Trophoblast cell (in vitro differentiated cells and primary cell): ENCODE measurements at regions not wholly inside any gene's neighbourhood (a gene's known extent, or its start where the extent isn't known, plus 50 kb on each side); places are given as distances from the start of the nearest gene placed in this dataset.

ENCODE experiments used
- DNase-seq, 2 donors: peaks; one replicate each; pipeline ENCODE4 v3.0.0-alpha.2; 2016
- H2AFZ ChIP-seq: 2 replicates; pipeline ENCODE4 v1.6.1; 2013; ENCODE audit warnings: low read length, moderate library complexity, mild to moderate bottlenecking; ENCODE audit not compliant: insufficient read depth, poor library complexity
- H2AK5ac ChIP-seq: 2 replicates; pipeline ENCODE4 v1.6.1; 2013; ENCODE audit warnings: mild to moderate bottlenecking, low read length
- H2BK120ac ChIP-seq: 2 replicates; pipeline ENCODE4 v1.6.1; 2013; ENCODE audit warnings: low read length, mild to moderate bottlenecking, moderate library complexity; ENCODE audit not compliant: insufficient read depth, poor library complexity
- H2BK12ac ChIP-seq: 2 replicates; pipeline ENCODE4 v1.6.1; 2013; ENCODE audit warnings: mild to moderate bottlenecking, low read length, moderate library complexity
- H2BK5ac ChIP-seq: 2 replicates; pipeline ENCODE4 v1.6.1; 2013; ENCODE audit warnings: low read length, low read depth, moderate library complexity, mild to moderate bottlenecking; ENCODE audit not compliant: poor library complexity
- H3K14ac ChIP-seq: 2 replicates; pipeline ENCODE4 v1.6.1; 2013; ENCODE audit warnings: mild to moderate bottlenecking, low read length
- H3K18ac ChIP-seq: 2 replicates; pipeline ENCODE4 v1.6.1; 2013; ENCODE audit warnings: mild to moderate bottlenecking, low read length
- H3K23ac ChIP-seq: 2 replicates; pipeline ENCODE4 v1.6.1; 2013; ENCODE audit warnings: low read length
- H3K27ac ChIP-seq: 2 replicates; pipeline ENCODE4 v1.5.1; 2013; ENCODE audit warnings: low read depth, mild to moderate bottlenecking, inconsistent platforms, low read length, moderate library complexity
- H3K27me3 ChIP-seq: 2 replicates; pipeline ENCODE4 v1.6.1; 2013; ENCODE audit warnings: inconsistent platforms, mild to moderate bottlenecking, low read length, moderate library complexity; ENCODE audit not compliant: insufficient read depth
- H3K36me3 ChIP-seq, 2 experiments: 1 replicate in 1 of 2; 2 replicates in 1 of 2; pipeline ENCODE4 v1.6.1; 2013; ENCODE audit warnings: low read length in 2 of 2, mild to moderate bottlenecking in 2 of 2, moderate library complexity in 1 of 2; ENCODE audit not compliant: insufficient read depth in 2 of 2, control insufficient read depth in 1 of 2
- H3K4ac ChIP-seq: 2 replicates; pipeline ENCODE4 v1.6.1; 2013; ENCODE audit warnings: low read depth, mild to moderate bottlenecking, low read length, moderate library complexity
- H3K4me1 ChIP-seq, 2 experiments: 1 replicate in 1 of 2; 2 replicates in 1 of 2; pipeline ENCODE4 v1.6.1; 2013; ENCODE audit warnings: low read length in 2 of 2, mild to moderate bottlenecking in 2 of 2, moderate library complexity in 1 of 2; ENCODE audit not compliant: insufficient read depth in 2 of 2, control insufficient read depth in 1 of 2
- H3K4me2 ChIP-seq: 2 replicates; pipeline ENCODE4 v1.6.1; 2013; ENCODE audit warnings: inconsistent platforms, mild to moderate bottlenecking, low read length, moderate library complexity
- H3K4me3 ChIP-seq: 2 replicates; pipeline ENCODE4 v1.5.1; 2013; ENCODE audit warnings: mild to moderate bottlenecking, low read depth, low read length, inconsistent platforms
- H3K79me1 ChIP-seq: one replicate; pipeline ENCODE4 v1.6.1; 2013; ENCODE audit warnings: low read length
- H3K79me2 ChIP-seq: 2 replicates; pipeline ENCODE4 v1.6.1; 2013; ENCODE audit warnings: low read length, mild to moderate bottlenecking; ENCODE audit not compliant: control insufficient read depth, insufficient read depth, poor library complexity
- H3K9ac ChIP-seq: 2 replicates; pipeline ENCODE4 v1.6.1; 2013; ENCODE audit warnings: mild to moderate bottlenecking, low read length
- H3K9me3 ChIP-seq: 2 replicates; pipeline ENCODE4 v1.6.1; 2013; ENCODE audit warnings: low read depth, mild to moderate bottlenecking, control low read depth, inconsistent platforms, low read length; ENCODE audit not compliant: insufficient read depth
- H4K12ac ChIP-seq: 2 replicates; pipeline ENCODE4 v1.6.1; 2013; ENCODE audit warnings: low read depth, mild to moderate bottlenecking, low read length, moderate library complexity
- H4K8ac ChIP-seq: 2 replicates; pipeline ENCODE4 v1.6.1; 2013; ENCODE audit warnings: low read depth, mild to moderate bottlenecking, low read length, moderate library complexity
- H4K91ac ChIP-seq: one replicate; pipeline ENCODE4 v1.6.1; 2013; ENCODE audit warnings: low read depth, mild to moderate bottlenecking, low read length, moderate library complexity
- WGBS: extraction: QIAGEN DNeasy Blood & Tissue Kit; methylation state at CpG from one replicate; pipeline ENCODE4 v1.1.7; 2013; ENCODE audit warnings: missing lambda C conversion rate; ENCODE audit not compliant: insufficient read length, insufficient coverage; ENCODE audit errors: extremely low coverage; 5-methylcytosine and 5-hydroxymethylcytosine counted together

DNA sequence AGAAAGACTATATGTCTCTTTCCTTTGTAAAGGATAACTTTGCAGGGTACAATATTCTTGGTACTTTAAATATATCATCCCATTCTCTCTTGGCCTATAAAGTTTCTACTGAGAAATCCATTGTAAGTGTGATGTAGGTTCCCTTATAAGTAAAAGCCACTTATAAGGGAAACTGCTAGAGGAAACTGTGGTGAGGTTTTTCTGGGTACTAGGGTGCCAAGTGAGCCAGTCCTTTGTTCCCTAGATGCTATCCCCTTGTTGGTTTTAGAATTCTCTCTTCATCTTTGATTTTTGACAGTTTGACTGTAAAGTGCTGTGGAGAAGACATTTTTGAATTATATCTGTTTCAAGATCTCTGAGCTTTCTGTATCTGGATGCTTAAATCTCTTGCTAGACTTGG lies 108.9 kb upstream of the NEK7 start:
- H3K4me3 ChIP-seq = no peak overlapping the region
- H3K27ac ChIP-seq = no peak overlapping the region
- no peak overlapping the region for H4K12ac ChIP-seq
- no peak overlapping the region for H3K23ac ChIP-seq
- no peak overlapping the region for H4K91ac ChIP-seq
- no peaks in the 10 kb centered on the region for H3K4me1 ChIP-seq
- H3K4ac ChIP-seq = no peak overlapping the region
- no peak overlapping the region for H3K14ac ChIP-seq
- no peak overlapping the region for H4K8ac ChIP-seq
- DNase-seq = no peak
- H3K27me3 ChIP-seq = no peaks in the 10 kb centered on the region
- H3K36me3 ChIP-seq = no peaks in the 10 kb centered on the region
- H2BK12ac ChIP-seq = no peak overlapping the region
- H2AK5ac ChIP-seq = no peak overlapping the region
- H3K18ac ChIP-seq = no peak overlapping the region
- no peak overlapping the region for H3K9ac ChIP-seq
- no peak overlapping the region for H2AFZ ChIP-seq
- no peaks in the 10 kb centered on the region for H3K79me2 ChIP-seq
- no peaks in the 10 kb centered on the region for H3K9me3 ChIP-seq
- H2BK5ac ChIP-seq = no peak overlapping the region
- no peak overlapping the region for H2BK120ac ChIP-seq
- H3K4me2 ChIP-seq = no peak overlapping the region
- H3K79me1 ChIP-seq = no peaks in the 10 kb centered on the region

DNA sequence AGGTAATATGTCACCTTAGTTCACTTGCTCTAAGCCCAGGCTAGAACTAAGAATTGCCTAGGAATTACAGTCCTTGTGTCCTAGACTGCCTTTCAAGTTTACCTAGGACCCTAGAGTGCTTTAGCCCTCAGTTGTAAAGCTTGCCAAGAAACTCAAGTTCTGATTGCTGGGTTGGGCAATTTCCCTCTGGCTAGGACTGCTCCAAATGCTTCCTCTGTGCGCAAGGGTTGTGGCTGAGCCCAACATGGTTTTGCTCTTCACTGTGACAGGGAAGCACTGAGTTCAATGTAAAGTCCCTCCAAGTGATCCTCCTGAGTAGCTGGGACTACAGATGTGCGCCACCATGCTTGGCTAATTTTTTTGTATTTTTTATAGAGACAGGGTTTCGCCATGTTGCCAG lies 102.3 kb upstream of the NEK7 start:
- Histone ChIP-seq H3K18ac (no peak overlapping the region), H3K36me3 (no peaks in the 10 kb centered on the region), H3K27me3 (no peaks in the 10 kb centered on the region), H2AK5ac (no peak overlapping the region), H2BK12ac (no peak overlapping the region), H2BK120ac (no peak overlapping the region), H3K4me2 (no peak overlapping the region), H3K9me3 (no peaks in the 10 kb centered on the region), H3K9ac (no peak overlapping the region), H2BK5ac (no peak overlapping the region), H3K14ac (no peak overlapping the region), H4K12ac (no peak overlapping the region), H3K4me1 (no peaks in the 10 kb centered on the region), H3K4me3 (no peak overlapping the region), H3K27ac (no peak overlapping the region), H4K91ac (no peak overlapping the region), H3K4ac (no peak overlapping the region), H2AFZ (no peak overlapping the region), H3K79me1 (no peaks in the 10 kb centered on the region), H3K23ac (no peak overlapping the region), H4K8ac (no peak overlapping the region), H3K79me2 (no peaks in the 10 kb centered on the region)
- no peak for DNase-seq
- no CpG with 5 or more reads among the region's 3 CpGs for WGBS

DNA sequence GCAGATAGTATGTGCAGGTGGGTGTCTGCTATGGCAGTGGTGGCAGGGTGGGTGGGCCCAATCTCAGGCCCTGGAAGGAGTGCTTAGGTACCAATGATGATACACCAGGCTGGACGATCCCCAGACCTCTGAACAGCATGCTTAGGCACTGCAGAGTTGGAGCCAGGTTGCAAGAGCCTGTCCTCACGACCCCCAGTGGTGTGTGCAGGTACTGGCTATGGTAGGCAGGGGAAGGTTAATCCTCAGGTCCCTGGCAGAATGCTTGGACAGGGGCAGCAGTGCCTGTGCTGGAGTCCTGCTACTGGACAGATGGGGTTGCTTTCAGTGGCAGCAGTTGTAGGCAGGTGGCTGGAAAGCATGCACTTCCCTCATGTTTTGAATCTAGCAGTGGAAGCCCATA lies 100.5 kb upstream of the NEK7 start:
- Histone ChIP-seq H3K4ac (no peak overlapping the region), H3K9ac (no peak overlapping the region), H2BK5ac (no peak overlapping the region), H4K91ac (no peak overlapping the region), H3K79me1 (no peaks in the 10 kb centered on the region), H3K9me3 (no peaks in the 10 kb centered on the region), H3K4me3 (no peak overlapping the region), H3K4me1 (no peaks in the 10 kb centered on the region), H3K79me2 (no peaks in the 10 kb centered on the region), H2BK12ac (no peak overlapping the region), H3K14ac (no peak overlapping the region), H2AK5ac (no peak overlapping the region), H3K18ac (no peak overlapping the region), H3K27ac (no peak overlapping the region), H3K27me3 (no peaks in the 10 kb centered on the region), H2AFZ (no peak overlapping the region), H3K36me3 (no peaks in the 10 kb centered on the region), H3K23ac (no peak overlapping the region), H2BK120ac (no peak overlapping the region), H4K12ac (no peak overlapping the region), H3K4me2 (no peak overlapping the region), H4K8ac (no peak overlapping the region)
- DNase-seq = peak in 1 of 2 donors; percentile 10
- WGBS = no CpG with 5 or more reads among the region's 2 CpGs

DNA sequence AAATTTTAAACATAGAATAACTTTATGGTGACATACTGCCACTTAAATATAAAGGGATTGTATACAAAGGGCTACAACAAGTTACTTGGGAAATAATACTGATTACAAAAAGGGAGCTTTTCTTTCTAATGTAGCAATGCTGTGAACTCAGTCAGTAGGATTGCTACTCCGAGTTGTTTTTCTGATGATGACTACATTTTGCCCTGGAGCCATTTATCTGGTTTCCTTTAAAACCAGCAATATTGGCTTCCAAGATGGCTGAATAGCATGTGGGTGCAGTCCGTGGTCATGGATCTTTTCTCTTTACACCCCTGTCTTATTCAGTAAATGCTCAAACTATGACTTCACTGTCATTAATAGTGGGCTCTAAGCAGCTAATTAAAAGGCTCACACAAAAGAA lies 92.6 kb upstream of the NEK7 start:
- Histone ChIP-seq H3K9me3 (no peaks in the 10 kb centered on the region), H3K36me3 (no peaks in the 10 kb centered on the region), H2AFZ (no peak overlapping the region), H4K12ac (no peak overlapping the region), H3K4me1 (peaks cover 0 to 2% of the 10 kb centered on the region in 2 experiments), H2BK12ac (no peak overlapping the region), H4K8ac (no peak overlapping the region), H3K14ac (no peak overlapping the region), H3K27me3 (no peaks in the 10 kb centered on the region), H3K4ac (no peak overlapping the region), H3K4me2 (no peak overlapping the region), H3K27ac (no peak overlapping the region), H2BK5ac (no peak overlapping the region), H2AK5ac (no peak overlapping the region), H3K4me3 (no peak overlapping the region), H3K79me1 (peaks cover 4% of the 10 kb centered on the region), H3K79me2 (no peaks in the 10 kb centered on the region), H4K91ac (no peak overlapping the region), H2BK120ac (no peak overlapping the region), H3K9ac (no peak overlapping the region), H3K23ac (no peak overlapping the region), H3K18ac (no peak overlapping the region)
- WGBS = no CpG with 5 or more reads among the region's 2 CpGs
- peak; percentile 62 to 90 for DNase-seq
